A549 (cell line): ENCODE measurements at regions not wholly inside any gene's neighbourhood (a gene's known extent, or its start where the extent isn't known, plus 50 kb on each side); places are given as distances from the start of the nearest gene placed in this dataset.

Experiments
- ATAC-seq, 2 experiments: fragments of 200-7000 bp in 1 of 2; fragments of >200 bp in 1 of 2; cut with Nextera tagmentation in 1 of 2; cut with Tn5 transposase in 1 of 2; 3 replicates each; pipeline versions ENCODE4 v1.8.0 to v1.9.1; 2018 to 2020; ENCODE audit warnings: mild to moderate bottlenecking in 1 of 2, moderate library complexity in 1 of 2
- CTCF ChIA-PET: fragments of 300-600 bp; sonication (Branson Sonifier 250); formaldehyde crosslinking; extraction: SDS; loops from one replicate; lab custom pipeline; 2021; ENCODE audit warnings: antibody characterized with exemption, inconsistent platforms; lab: Yijun Ruan, JAX
- POLR2A ChIA-PET: fragments of 350-600 bp; formaldehyde crosslinking; extraction: SDS; loops from one replicate; lab custom pipeline; 2021; ENCODE audit warnings: antibody characterized with exemption, inconsistent platforms; lab: Yijun Ruan, JAX
- DNase-seq, 2 experiments: peaks; one replicate each; pipeline versions ENCODE4 v3.0.0 to v3.0.0-alpha.2; 2011 to 2016; ENCODE audit warnings: low read depth in 1 of 2, low spot score in 1 of 2
- FAIRE-seq: peaks from 2 replicates; lab custom pipeline; 2011; peaks lifted over from hg19 to GRCh38; lab: Jason Lieb, UNC
- H3K27ac ChIP-seq, 2 experiments: fragments of >200 bp; sonication (Bioruptor Twin); formaldehyde crosslinking; 3 replicates each; pipeline ENCODE4 v1.5.1; 2016 to 2017
- H3K4me1 ChIP-seq: fragments of >200 bp; sonication (Bioruptor Twin); formaldehyde crosslinking; 3 replicates; pipeline ENCODE4 v1.6.1; 2016
- H3K4me2 ChIP-seq: fragments of >200 bp; sonication (Bioruptor Twin); formaldehyde crosslinking; 3 replicates; pipeline ENCODE4 v1.6.1; 2016
- H3K4me3 ChIP-seq: fragments of >200 bp; sonication (Bioruptor Twin); formaldehyde crosslinking; 3 replicates; pipeline ENCODE4 v1.5.1; 2016
- H3K9me3 ChIP-seq: fragments of >200 bp; sonication (Bioruptor Twin); formaldehyde crosslinking; 3 replicates; pipeline ENCODE4 v1.6.1; 2016
- BHLHE40 ChIP-seq: IDR thresholded peaks from 2 replicates; pipeline ENCODE4 v1.6.1; 2012; ENCODE audit warnings: low read depth, low read length, inconsistent platforms
- CBX8 ChIP-seq: fragments of 200-600 bp; sonication (generic); IDR thresholded peaks from 2 replicates; pipeline ENCODE4 v1.6.1; 2016
- CHD2 ChIP-seq: fragments of 150-350 bp; IDR thresholded peaks from 2 replicates; pipeline ENCODE4 v1.6.1; 2014; ENCODE audit warnings: low read length; ENCODE audit not compliant: partially characterized antibody
- ESRRA ChIP-seq: fragments of 150-350 bp; IDR thresholded peaks from 2 replicates; pipeline ENCODE4 v1.6.1; 2014; ENCODE audit warnings: mild to moderate bottlenecking, low read length, borderline replicate concordance
- FOSL2 ChIP-seq, 2 experiments: fragments of 450-650 bp in 1 of 2; fragments of >200 bp in 1 of 2; sonication (Bioruptor Twin) in 1 of 2; formaldehyde crosslinking; IDR thresholded peaks; 2 replicates each; pipeline versions ENCODE4 v1.5.0 to v1.6.1; 2016 to 2020; ENCODE audit warnings: mild to moderate bottlenecking in 1 of 2, moderate library complexity in 1 of 2
- HOXB13 ChIP-seq: fragments of 250-450 bp; sonication (Bioruptor Pico); IDR thresholded peaks from 2 replicates; pipeline ENCODE4 v1.5.0; 2020; ENCODE audit warnings: low read depth, mild to moderate bottlenecking, moderate library complexity
- HOXB5 ChIP-seq: fragments of 250-450 bp; sonication (Bioruptor Pico); IDR thresholded peaks from 2 replicates; pipeline ENCODE4 v1.5.0; 2020; ENCODE audit warnings: mild to moderate bottlenecking, moderate library complexity
- JUNB ChIP-seq: fragments of >200 bp; sonication (Bioruptor Twin); formaldehyde crosslinking; IDR thresholded peaks from 2 replicates; pipeline ENCODE4 v1.6.1; 2016
- KDM1A ChIP-seq: fragments of 200-600 bp; sonication (generic); IDR thresholded peaks from 2 replicates; pipeline ENCODE4 v1.6.1; 2016; ENCODE audit warnings: low read depth, mild to moderate bottlenecking
- MAFK ChIP-seq: fragments of 450-650 bp; IDR thresholded peaks from 2 replicates; pipeline ENCODE4 v1.6.1; 2014; ENCODE audit not compliant: partially characterized antibody
- MAZ ChIP-seq: fragments of 150-350 bp; IDR thresholded peaks from 2 replicates; pipeline ENCODE4 v1.6.1; 2014; ENCODE audit warnings: antibody characterized with exemption, low read depth, low read length, borderline replicate concordance
- RAD21 ChIP-seq, 2 experiments: fragments of >200 bp in 1 of 2; sonication (Bioruptor Twin) in 1 of 2; formaldehyde crosslinking in 1 of 2; IDR thresholded peaks in 1 of 2; conservative IDR thresholded peaks in 1 of 2; 2 replicates in 1 of 2; 3 replicates in 1 of 2; pipeline ENCODE4 v1.6.1; 2012 to 2018; ENCODE audit warnings: inconsistent platforms in 1 of 2
- RARB ChIP-seq: fragments of 250-450 bp; sonication (Bioruptor Pico); IDR thresholded peaks from 2 replicates; pipeline ENCODE4 v1.8.0; 2021; ENCODE audit warnings: mild to moderate bottlenecking, moderate library complexity
- RCOR1 ChIP-seq: fragments of 150-350 bp; IDR thresholded peaks from 2 replicates; pipeline ENCODE4 v1.6.1; 2014; ENCODE audit warnings: antibody characterized with exemption, low read length, low read depth
- RFX5 ChIP-seq: fragments of 450-650 bp; IDR thresholded peaks from 2 replicates; pipeline ENCODE4 v1.7.1; 2014; ENCODE audit warnings: antibody characterized with exemption, mild to moderate bottlenecking, moderate library complexity
- TFCP2L1 ChIP-seq: fragments of 250-450 bp; sonication (Bioruptor Pico); IDR thresholded peaks from 2 replicates; pipeline ENCODE4 v1.5.0; 2021; ENCODE audit warnings: mild to moderate bottlenecking
- TP53 ChIP-seq: fragments of 250-450 bp; sonication (Bioruptor Pico); IDR thresholded peaks from 2 replicates; pipeline ENCODE4 v1.5.0; 2021; ENCODE audit warnings: mild to moderate bottlenecking, moderate library complexity
- ZC3H11A ChIP-seq: fragments of 450-650 bp; IDR thresholded peaks from 2 replicates; pipeline ENCODE4 v1.6.1; 2014; ENCODE audit warnings: antibody characterized with exemption, mild to moderate bottlenecking
- ZFP36 ChIP-seq: fragments of 450-650 bp; IDR thresholded peaks from 2 replicates; pipeline ENCODE4 v1.6.1; 2014; ENCODE audit warnings: borderline replicate concordance; ENCODE audit not compliant: partially characterized antibody
- ZNF302 ChIP-seq: fragments of 250-450 bp; sonication (Bioruptor Pico); IDR thresholded peaks from 2 replicates; pipeline ENCODE4 v1.9.0; 2021; ENCODE audit warnings: inconsistent platforms, mild to moderate bottlenecking, moderate library complexity
- ZSCAN20 ChIP-seq: fragments of 250-450 bp; sonication (Bioruptor Pico); IDR thresholded peaks from 2 replicates; pipeline ENCODE4 v1.8.0; 2022; ENCODE audit warnings: mild to moderate bottlenecking, moderate library complexity
- WGBS: methylation state at CpG from one replicate; pipeline ENCODE4 v1.1.6; 2017; ENCODE audit errors: missing lambda C conversion rate; 5-methylcytosine and 5-hydroxymethylcytosine counted together
- TF ChIP-seq, protein P1 (sequence below): fragments of 250-450 bp; sonication (Bioruptor Pico); IDR thresholded peaks from 2 replicates; pipeline ENCODE4 v1.5.0; 2020; ENCODE audit warnings: low read depth, mild to moderate bottlenecking, moderate library complexity
- TF ChIP-seq, protein P2 (sequence below): fragments of 450-650 bp; IDR thresholded peaks from 2 replicates; pipeline ENCODE4 v1.6.1; 2014; ENCODE audit warnings: antibody characterized with exemption
- TF ChIP-seq, protein P3 (sequence below): fragments of 200-600 bp; sonication (generic); IDR thresholded peaks from 2 replicates; pipeline ENCODE4 v1.6.1; 2016; ENCODE audit warnings: antibody characterized with exemption, mild to moderate bottlenecking, moderate library complexity
- TF ChIP-seq, protein P4 (sequence below): fragments of >200 bp; sonication (Bioruptor Twin); formaldehyde crosslinking; IDR thresholded peaks from 2 replicates; pipeline ENCODE4 v1.6.1; 2016
- TF ChIP-seq, protein P5 (sequence below): fragments of 250-450 bp; sonication (Bioruptor Pico); IDR thresholded peaks from 2 replicates; pipeline ENCODE4 v1.5.0; 2021; ENCODE audit warnings: mild to moderate bottlenecking, moderate library complexity, borderline replicate concordance

DNA sequence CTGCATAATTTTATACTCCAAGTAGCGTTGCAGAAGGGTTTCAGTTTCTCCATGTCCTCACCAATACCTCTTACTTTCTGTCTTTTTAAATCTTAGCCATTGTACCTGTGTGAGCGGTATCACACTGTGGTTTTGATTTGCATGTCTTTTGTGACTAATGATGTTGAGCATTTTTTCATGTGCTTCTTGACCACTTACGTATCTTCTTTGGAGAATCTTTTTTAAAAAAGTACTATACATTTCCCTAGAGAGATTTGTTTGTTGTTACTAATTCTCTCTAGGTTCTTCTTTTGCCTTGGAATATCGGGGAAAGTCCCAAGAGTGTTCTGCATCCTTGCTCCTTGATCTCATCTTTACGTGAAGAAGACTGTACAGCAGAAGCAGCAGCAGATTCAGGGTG lies 81.8 kb upstream of the WARS2 start:
- H3K4me2 ChIP-seq: no peak overlapping the region
- FAIRE-seq (no peak), ATAC-seq (no peak), DNase-seq (no peak)
- TF ChIP-seq TFCP2L1 (no peak), ZNF302 (CRISPR knock-in tag) (no peak), TP53 (CRISPR knock-in tag) (no peak), BHLHE40 (no peak), RFX5 (no peak), RCOR1 (no peak), CHD2 (no peak), FOSL2 (IDR thresholded peaks at IDR 0.05) (no peak), FOSL2 (CRISPR knock-in tag; IDR thresholded peaks at IDR 0.05) (no peak), MAFK (no peak), RARB (CRISPR knock-in tag) (no peak)
- TF ChIP-seq, protein P1, sequence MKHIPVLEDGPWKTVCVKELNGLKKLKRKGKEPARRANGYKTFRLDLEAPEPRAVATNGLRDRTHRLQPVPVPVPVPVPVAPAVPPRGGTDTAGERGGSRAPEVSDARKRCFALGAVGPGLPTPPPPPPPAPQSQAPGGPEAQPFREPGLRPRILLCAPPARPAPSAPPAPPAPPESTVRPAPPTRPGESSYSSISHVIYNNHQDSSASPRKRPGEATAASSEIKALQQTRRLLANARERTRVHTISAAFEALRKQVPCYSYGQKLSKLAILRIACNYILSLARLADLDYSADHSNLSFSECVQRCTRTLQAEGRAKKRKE: no peak
- no peaks in the 10 kb centered on the region for H3K9me3 ChIP-seq
- WGBS: 87% methylated on average over 5 of the region's 5 CpGs
- H3K4me3 ChIP-seq: no peak overlapping the region
- ChIA-PET CTCF (no interaction called here), POLR2A (no interaction called here)
- no peaks in the 10 kb centered on the region for H3K4me1 ChIP-seq
- H3K27ac ChIP-seq: no peak overlapping the region

DNA sequence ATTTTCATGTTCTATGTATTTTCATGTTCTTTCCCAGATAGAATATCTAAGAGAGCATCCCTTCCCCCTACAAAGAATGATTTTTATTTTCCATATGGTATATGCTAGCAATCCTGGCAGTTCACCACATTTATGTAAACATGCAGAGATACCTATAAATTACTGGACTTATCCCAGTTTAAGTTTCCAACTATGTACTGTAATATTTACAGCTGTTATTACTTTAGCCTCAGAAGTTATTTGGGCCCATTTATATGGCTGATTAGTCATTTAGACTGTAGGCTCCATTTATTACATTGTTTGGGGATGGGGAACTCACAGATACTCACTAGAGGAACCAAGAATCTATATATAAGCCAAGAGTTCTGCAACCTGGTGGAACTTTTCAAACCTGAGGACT lies 84.8 kb upstream of the WARS2 start:
- TF ChIP-seq ZC3H11A (no peak), KDM1A (no peak), ESRRA (no peak), ZFP36 (no peak), RAD21 (conservative IDR thresholded peaks at IDR 0.05 in 1 of 2, IDR thresholded peaks at IDR 0.05 in 1 of 2) (no peak)
- TF ChIP-seq, protein P2, sequence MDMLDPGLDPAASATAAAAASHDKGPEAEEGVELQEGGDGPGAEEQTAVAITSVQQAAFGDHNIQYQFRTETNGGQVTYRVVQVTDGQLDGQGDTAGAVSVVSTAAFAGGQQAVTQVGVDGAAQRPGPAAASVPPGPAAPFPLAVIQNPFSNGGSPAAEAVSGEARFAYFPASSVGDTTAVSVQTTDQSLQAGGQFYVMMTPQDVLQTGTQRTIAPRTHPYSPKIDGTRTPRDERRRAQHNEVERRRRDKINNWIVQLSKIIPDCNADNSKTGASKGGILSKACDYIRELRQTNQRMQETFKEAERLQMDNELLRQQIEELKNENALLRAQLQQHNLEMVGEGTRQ: no peak
- TF ChIP-seq, all 56 proteins: peak for 0
- H3K4me2 ChIP-seq: no peak overlapping the region
- POLR2A ChIA-PET: no interaction called here
- DNase-seq: no peak
- ATAC-seq: no peak
- CTCF ChIA-PET: interaction anchor here (0.7 kb wide), 1 partner anchor 11 kb away, joined by 3 read pairs; no protein-coding TSS in a partner anchor
- H3K4me3 ChIP-seq: no peak overlapping the region
- H3K27ac ChIP-seq: no peak overlapping the region
- H3K9me3 ChIP-seq: no peaks in the 10 kb centered on the region
- FAIRE-seq: no peak
- H3K4me1 ChIP-seq: no peaks in the 10 kb centered on the region

DNA sequence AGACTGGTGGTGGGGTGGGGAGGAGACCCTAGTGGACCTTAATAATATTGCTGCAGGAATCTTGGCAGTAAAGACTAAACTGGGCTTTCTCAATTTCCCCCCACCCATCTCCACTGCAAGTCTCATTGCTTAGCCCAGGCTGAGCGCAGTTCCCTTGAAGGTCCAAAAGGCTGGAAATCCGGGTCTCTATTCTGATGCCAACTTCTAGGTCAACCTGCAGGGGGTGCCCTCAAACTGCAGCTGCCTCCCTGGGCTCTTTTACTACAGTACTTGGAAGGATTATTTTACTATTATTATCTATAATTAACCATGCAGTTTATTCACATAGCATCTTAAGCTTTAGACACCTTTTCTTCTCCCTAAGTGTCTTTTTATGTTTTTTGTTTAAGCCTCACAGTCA lies 85.4 kb upstream of the WARS2 start:
- H3K4me2 ChIP-seq: no peak overlapping the region
- ATAC-seq (no peak), FAIRE-seq (no peak), DNase-seq (no peak)
- no peak for TF ChIP-seq JUNB
- TF ChIP-seq, protein P3, sequence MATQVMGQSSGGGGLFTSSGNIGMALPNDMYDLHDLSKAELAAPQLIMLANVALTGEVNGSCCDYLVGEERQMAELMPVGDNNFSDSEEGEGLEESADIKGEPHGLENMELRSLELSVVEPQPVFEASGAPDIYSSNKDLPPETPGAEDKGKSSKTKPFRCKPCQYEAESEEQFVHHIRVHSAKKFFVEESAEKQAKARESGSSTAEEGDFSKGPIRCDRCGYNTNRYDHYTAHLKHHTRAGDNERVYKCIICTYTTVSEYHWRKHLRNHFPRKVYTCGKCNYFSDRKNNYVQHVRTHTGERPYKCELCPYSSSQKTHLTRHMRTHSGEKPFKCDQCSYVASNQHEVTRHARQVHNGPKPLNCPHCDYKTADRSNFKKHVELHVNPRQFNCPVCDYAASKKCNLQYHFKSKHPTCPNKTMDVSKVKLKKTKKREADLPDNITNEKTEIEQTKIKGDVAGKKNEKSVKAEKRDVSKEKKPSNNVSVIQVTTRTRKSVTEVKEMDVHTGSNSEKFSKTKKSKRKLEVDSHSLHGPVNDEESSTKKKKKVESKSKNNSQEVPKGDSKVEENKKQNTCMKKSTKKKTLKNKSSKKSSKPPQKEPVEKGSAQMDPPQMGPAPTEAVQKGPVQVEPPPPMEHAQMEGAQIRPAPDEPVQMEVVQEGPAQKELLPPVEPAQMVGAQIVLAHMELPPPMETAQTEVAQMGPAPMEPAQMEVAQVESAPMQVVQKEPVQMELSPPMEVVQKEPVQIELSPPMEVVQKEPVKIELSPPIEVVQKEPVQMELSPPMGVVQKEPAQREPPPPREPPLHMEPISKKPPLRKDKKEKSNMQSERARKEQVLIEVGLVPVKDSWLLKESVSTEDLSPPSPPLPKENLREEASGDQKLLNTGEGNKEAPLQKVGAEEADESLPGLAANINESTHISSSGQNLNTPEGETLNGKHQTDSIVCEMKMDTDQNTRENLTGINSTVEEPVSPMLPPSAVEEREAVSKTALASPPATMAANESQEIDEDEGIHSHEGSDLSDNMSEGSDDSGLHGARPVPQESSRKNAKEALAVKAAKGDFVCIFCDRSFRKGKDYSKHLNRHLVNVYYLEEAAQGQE: no peak
- TF ChIP-seq KDM1A: no peak
- TF ChIP-seq MAZ: no peak
- no peak for TF ChIP-seq ZC3H11A
- TF ChIP-seq FOSL2 (IDR thresholded peaks at IDR 0.05): no peak
- TF ChIP-seq FOSL2 (CRISPR knock-in tag; IDR thresholded peaks at IDR 0.05): no peak
- TF ChIP-seq CBX8: no peak
- TF ChIP-seq HOXB5 (CRISPR knock-in tag): no peak
- TF ChIP-seq HOXB13 (CRISPR knock-in tag): no peak
- no peak for TF ChIP-seq ZSCAN20 (CRISPR knock-in tag)
- TF ChIP-seq, protein P4, sequence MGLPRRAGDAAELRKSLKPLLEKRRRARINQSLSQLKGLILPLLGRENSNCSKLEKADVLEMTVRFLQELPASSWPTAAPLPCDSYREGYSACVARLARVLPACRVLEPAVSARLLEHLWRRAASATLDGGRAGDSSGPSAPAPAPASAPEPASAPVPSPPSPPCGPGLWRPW: no peak
- TF ChIP-seq, protein P5, sequence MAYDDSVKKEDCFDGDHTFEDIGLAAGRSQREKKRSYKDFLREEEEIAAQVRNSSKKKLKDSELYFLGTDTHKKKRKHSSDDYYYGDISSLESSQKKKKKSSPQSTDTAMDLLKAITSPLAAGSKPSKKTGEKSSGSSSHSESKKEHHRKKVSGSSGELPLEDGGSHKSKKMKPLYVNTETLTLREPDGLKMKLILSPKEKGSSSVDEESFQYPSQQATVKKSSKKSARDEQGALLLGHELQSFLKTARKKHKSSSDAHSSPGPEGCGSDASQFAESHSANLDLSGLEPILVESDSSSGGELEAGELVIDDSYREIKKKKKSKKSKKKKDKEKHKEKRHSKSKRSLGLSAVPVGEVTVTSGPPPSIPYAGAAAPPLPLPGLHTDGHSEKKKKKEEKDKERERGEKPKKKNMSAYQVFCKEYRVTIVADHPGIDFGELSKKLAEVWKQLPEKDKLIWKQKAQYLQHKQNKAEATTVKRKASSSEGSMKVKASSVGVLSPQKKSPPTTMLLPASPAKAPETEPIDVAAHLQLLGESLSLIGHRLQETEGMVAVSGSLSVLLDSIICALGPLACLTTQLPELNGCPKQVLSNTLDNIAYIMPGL (CRISPR knock-in tag): no peak
- no peak overlapping the region for H3K27ac ChIP-seq
- no peaks in the 10 kb centered on the region for H3K4me1 ChIP-seq
- H3K4me3 ChIP-seq: no peak overlapping the region
- H3K9me3 ChIP-seq: no peaks in the 10 kb centered on the region
- ChIA-PET POLR2A (no interaction called here), CTCF (interaction anchor here (0.7 kb wide), 1 partner anchor 49 kb away, joined by 3 read pairs; no protein-coding TSS in a partner anchor)
- WGBS: 86% methylated on average over 2 of the region's 2 CpGs
